ENCODE measurements at regions not wholly inside any gene's neighbourhood (a gene's known extent, or its start where the extent isn't known, plus 50 kb on each side); places are given as distances from the start of the nearest gene placed in this dataset.

GRCh38 chr5:135234666-135235401 is 164.2 kb downstream of the MACROH2A1 start:
- DNase-seq (ENCODE audit: low read depth) = no peak

DNA sequence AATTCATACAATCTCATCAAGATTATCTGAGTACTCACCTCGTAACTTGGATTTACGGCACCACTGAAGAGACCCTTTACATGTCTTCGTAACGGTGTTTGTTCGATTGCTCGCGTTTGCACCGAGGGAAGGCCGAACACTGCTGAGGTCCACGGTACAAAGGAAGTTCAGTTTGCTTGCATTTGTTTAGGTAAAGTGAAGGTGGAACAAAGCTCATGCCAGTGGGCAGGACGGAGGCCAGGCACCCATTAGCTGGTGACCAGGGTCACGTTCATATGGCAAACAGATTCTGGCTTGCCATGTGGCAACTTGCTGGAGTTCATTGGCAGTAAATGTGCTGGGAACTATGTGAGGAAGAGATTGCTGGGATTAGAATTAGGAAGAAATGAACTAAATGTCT is 164.8 kb downstream of the MACROH2A1 start:
- DNase-seq (ENCODE audit: low read depth) = no peak

GRCh38 chr5:135233477-135233876 is 165.6 kb downstream of the MACROH2A1 start:
- DNase-seq (ENCODE audit: low read depth) = no peak

GRCh38 chr5:135232958-135233357 is 166.1 kb downstream of the MACROH2A1 start:
- no peak for DNase-seq (ENCODE audit: low read depth)

DNA sequence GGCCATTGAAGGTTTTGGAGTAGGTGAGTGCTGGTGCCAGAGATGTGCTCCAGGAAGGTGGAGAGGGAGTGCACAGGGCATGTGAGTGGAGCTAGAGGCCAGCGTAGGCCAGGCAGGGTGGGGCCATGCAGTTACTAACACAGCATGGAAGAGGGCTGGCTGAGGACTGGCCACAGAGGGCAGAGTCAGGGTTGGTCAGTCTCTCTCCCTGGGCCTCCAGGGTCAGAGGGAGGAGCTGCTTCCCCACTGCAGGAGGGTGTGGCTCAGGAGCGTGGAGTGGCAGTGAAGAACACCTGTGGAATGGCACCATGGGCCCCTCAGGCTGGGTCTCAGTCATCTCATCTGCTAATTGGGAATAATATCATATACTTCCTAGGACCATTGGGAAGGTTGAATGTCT is 167.7 kb downstream of the MACROH2A1 start:
- no peak for DNase-seq (ENCODE audit: low read depth)

DNA sequence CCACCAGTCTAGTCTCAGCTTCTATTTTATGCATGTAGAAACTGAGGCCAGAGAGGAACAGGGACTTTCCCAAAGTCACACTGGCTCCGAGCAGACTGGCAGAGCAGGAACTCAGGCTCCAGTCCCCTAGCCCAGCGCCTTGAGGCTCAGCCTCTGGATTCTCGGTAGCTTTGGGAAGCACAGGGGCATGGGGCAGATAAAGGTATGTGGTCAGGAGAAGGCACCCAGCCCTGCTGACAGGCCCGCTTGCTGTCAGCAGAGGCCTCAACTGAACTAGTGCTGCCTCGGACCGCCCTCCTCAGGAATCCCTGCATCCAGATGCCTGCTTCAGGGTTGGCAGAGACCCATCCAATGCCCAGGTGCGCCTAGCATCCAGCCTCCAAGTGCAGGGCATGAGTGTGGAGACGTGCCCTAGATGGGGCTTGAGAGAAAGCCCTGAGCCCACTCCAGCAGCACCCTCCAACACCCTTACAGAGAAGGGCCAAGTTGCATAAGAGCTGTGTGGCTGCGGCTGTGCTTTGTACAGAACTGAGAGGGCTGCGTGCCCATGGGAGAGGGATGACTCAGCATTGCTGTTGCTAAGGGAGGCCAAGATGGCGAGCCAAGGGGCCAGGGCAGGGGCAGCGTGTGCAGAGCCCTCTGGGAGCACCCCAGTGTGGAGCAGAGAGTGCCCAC is 168.6 kb downstream of the MACROH2A1 start:
- DNase-seq (ENCODE audit: low read depth) = no peak

DNA sequence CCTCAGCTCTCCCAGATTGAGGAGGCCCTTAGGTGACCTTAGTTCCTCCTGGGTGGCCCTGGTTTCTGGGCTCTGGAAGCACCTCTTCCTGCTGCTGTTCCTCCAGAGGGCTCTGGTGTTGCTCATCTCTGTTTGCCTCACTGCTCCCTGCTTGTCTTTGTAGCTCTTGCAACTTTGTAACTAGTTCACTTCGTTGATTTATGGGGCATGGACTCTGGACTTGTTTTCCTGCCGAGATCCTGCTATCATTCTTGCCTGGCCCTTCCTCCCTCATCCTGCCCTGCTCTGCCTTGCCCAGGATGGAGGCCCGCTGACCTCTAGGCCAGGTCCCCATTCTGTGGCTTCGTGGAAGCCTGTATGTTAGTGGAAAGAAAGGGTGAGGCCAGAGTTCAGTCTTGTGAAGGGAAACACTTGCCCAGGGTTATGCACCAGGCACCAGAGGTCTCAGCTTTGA is 169.3 kb downstream of the MACROH2A1 start:
- DNase-seq (ENCODE audit: low read depth) = no peak

- no peak for DNase-seq (ENCODE audit: low read depth)
Measured at GRCh38 chr5:135229122-135229521, 169.9 kb downstream of the MACROH2A1 start.

- no peak for DNase-seq (ENCODE audit: low read depth)
Measured at GRCh38 chr5:135228222-135228621, 170.8 kb downstream of the MACROH2A1 start.

- no peak for DNase-seq (ENCODE audit: low read depth)
Measured at GRCh38 chr5:135227064-135228022, 171.7 kb downstream of the MACROH2A1 start.

DNA sequence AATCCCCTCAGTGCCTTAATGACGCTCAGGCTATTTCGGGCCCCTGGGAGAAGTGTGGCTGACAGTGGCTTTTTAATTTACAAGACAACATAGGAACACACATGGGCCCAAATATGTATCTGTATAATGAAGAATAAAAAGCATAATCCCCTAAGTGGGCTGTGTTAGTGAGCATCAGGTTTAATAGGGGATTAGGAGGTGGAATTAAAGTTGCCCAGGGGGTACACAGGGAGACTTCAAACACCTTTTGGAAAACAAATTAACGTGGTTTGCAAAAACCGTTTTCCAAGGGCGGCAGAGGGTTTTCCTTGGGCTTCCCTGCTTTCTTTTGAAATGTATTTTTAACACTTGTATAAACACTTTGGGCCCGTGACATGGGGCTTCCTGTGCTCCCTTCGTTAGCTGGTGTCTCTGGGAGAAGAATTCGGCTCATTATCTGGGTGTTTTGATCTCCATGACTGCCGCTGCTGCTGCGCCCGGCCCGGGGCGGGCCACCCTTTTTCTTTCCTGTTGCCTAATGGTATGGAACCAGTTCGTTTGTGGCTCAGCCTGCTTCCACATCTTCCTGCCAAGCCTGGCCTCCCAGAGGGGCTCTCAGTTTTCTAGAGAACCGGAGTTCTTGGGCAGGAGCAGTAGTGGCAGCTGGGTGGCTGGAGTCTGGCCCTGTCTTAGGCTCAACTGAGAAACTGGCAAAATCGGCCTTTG is 173.0 kb downstream of the MACROH2A1 start:
- DNase-seq (ENCODE audit: low read depth) = no peak

DNA sequence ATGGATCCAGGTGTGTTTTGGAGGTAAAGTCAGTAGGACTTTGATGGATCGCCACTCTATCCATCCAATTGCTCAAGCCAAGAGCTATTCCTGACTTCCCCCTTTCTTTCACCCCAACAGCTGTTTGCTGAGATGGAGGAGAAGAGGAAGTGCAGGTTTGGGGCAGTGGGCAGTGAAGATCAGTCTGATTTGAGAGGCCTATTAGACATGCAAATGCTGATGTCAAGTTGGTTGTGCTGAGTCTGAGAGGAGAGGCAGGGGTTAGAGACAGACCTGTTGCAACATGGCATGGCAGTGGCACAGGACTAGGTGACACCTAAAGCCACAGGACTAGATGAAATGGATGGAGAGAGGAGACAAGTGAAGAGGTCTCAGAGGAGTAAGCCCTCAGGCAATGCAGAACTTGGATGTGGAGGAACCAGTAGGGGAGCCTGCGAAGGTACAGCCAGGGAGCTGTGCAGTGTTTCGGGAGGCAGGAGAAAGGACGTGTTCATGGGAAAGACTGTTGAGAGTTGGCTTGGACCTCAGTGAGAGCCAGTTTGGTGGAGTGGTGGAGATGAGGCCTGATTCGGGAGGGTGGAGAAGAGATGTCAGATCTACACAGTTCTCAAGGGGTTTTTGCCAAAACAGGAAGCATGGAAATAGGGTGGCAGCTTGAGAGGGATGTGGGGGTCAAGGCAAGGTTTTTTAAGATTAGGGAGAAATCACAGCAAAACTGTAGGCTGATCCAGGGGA is 175.0 kb downstream of the MACROH2A1 start:
- DNase-seq (ENCODE audit: low read depth) = no peak

DNA sequence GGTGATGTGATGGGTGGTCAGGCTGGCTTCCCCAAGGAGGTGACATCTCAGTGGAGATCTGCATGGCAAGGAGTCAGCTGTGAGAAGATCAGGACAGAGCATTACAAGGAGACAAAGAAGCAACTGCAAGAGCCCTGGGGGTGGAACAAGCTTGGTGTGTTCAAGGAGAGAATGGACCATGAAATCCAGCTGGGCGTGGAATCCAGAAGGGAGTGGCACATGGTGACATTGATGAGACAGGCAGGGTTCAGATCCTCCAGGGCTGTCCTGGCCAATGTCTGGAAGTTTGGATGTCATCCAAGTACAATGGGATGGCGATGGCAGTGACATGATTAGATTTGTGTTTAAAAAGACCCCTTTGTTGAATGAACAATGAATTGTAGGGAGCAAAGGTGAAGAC is 175.6 kb downstream of the MACROH2A1 start:
- DNase-seq (ENCODE audit: low read depth) = no peak

DNA sequence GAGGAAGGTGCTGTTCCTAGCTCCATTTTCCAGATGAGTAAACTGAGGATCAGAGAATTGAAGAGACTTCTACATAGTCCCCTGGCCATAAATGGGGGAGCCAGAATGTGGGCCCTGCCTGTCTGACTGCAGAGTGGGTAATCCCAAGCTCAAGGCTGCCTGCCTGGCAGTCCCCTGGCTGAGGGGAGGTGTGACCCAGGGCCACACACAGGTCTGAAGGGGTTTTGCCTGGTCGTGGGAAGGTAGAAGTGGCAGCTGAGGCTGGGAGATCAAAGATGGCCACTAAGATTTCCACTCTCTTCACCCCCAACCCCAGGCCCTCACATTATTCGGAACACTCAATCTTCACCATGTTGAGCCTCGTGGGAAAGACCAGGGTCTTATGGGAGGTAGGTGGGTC is 176.3 kb downstream of the MACROH2A1 start:
- no peak for DNase-seq (ENCODE audit: low read depth)

- no peak for DNase-seq (ENCODE audit: low read depth)
Measured at GRCh38 chr5:135222171-135222681, 176.8 kb downstream of the MACROH2A1 start.

DNA sequence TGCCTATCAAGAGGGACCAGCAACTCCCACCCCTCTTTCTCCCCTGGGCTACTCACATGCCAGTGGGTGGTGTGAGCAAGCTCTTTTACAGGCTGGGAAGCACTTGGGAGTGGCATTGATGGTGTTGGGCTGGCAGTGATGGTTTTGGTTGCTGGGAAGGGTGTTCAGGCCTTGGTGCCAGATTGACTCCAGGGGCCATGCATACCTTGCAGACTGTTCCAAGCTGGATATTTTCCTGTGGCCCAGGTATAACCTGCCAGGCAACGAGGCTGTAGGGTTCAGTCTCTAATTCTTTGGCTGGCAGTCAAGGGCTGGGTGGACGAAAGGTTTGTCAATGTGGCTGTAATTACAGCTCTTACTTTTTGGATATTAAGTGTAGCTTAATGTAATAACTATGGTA is 177.3 kb downstream of the MACROH2A1 start:
- no peak for DNase-seq (ENCODE audit: low read depth)

- DNase-seq (ENCODE audit: low read depth) = no peak
Measured at GRCh38 chr5:135221187-135221473, 177.9 kb downstream of the MACROH2A1 start.

DNA sequence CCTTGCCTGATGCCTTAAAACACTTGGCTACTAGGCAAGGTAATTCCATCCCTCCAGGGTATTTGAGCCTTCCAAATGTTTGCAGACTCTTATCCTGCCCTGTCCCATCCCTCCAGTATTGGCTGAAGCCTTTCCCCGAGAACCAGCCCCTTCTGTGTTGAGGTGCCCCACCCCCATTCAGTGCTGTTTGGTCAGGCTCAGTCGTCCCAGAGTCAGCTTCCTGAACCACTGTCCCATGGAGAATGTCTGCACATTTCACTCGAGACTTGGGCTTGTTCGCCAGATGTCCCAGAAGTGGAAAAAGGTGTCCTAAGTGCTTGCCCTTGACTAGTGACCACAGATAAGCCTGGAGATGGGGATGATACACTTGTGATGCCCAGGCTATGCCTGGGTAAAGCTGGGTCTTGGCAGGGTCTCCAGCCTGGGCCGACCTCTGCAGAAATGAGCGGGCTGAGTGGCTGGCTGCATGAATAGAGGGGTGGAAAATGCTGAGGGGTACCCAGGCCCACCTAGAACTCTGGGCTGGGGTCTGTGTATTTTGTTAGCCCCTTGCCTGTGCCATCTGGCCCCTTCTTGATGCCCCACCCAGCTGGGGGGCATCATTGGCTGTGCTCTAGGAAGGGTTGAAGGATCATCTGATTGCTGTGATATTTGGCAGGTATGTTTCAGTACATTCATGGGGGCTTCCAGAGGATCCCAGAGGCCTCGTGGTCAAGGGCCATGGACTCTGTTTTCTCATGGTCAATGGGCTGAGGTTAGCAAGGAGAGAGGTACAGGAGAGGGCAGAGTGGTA is 178.4 kb downstream of the MACROH2A1 start:
- DNase-seq (ENCODE audit: low read depth) = no peak

DNA sequence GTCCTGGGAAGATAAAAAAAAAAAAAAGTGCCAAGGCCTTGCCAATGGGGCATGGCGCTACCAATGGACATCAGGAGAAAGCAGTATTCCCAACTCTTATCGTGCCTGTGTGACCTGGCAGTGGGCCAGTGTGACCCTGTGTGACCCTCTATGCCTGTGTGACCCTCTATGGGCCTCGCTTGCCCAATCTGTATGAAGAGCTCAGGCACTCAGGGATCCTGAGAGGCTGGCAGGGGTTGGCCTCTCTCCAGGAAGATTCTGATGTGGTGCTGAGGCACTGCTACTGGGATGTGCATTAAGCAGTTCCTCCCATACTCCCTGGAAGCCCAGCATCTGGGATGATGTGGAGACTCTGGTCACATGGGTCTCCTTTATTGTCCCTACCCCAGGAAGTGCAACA is 179.2 kb downstream of the MACROH2A1 start:
- DNase-seq (ENCODE audit: low read depth) = no peak

DNA sequence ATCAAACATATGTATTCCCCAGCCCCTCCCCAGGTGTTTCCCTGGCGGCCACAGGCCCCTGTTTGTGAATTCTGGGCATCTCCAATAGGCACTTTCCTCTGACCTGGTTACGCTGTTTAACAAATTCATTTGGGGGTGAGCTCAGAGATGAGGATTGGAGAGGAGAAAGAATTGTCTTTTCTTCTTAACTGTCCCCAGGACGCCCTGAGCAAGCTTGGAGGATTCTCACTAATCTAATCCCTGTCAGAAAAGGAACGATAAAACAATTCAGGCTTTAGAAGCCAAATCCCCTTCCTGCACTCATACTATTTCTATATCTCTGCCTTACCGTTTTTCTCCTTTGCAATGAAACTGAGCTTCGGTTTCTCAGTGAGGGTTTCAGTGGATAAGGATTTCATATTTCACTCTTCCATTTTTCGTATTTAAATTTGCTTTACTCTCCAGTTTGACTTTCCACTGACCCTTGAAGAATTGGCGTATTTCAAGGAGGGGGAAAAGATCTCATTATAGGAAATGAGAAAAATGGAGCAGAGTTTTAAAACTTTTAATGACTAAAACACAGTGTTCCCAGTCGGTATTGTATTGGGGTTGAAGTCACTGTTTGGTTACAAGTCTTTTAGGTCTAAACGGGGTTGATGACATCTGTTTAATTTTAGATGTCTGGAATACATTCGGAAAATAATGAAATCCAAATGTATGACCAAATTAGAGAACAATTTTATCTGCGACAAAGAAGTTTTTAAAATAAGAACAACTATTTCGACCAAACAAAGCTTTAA is 180.1 kb downstream of the MACROH2A1 start:
- DNase-seq (ENCODE audit: low read depth) = no peak
